HS-5 (cell line): ENCODE measurements at regions not wholly inside any gene's neighbourhood (a gene's known extent, or its start where the extent isn't known, plus 50 kb on each side); places are given as distances from the start of the nearest gene placed in this dataset.
A peak's percentile ranks its signal among the peaks of the same experiment; 100 is the strongest.
"Not testable (repeated sequence)": the region's sequence is repeated elsewhere in the genome, so short reads cannot be mapped to it uniquely, and the experiment has no call there.

Source experiments
- DNase-seq: peaks from one replicate; pipeline ENCODE4 v3.0.0-alpha.2; 2012; ENCODE audit warnings: low read depth

DNA sequence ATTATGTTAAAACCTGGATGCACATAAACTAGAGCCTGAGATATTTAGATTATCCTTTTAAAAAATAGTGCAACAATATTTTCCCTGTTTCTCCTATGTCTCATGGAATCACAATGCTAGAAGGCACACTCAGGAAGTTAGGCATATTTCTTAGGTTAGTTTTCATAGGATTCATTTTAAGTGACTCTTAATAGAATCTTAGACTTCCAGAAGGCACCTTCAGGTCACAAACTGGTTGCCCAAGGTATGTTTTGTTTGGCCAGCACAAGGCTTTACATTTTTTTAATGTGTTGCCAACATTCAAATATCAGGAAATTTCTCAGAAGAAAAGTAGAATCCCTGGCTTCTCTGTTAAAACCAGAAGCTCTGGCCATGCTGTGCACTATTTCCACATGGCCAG lies 129.3 kb downstream of the LNPK start:
- DNase-seq = peak; percentile 71

DNA sequence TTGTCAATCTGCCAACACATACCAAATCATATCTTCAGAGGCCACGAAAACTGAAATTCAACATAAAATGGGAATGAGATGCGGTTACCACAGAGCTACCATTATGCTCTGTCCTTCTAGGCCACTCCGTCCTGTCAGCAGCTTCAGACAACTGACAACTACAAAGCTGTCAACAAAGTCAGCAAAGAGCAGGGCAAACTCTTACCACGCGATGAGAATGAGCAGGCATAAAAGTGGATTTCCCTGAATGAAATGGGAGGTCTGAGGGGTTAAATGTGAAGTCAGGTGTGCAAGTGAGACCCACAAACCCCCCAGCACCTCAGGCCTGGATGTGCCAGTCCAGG lies 130.1 kb downstream of the LNPK start:
- no peak for DNase-seq

DNA sequence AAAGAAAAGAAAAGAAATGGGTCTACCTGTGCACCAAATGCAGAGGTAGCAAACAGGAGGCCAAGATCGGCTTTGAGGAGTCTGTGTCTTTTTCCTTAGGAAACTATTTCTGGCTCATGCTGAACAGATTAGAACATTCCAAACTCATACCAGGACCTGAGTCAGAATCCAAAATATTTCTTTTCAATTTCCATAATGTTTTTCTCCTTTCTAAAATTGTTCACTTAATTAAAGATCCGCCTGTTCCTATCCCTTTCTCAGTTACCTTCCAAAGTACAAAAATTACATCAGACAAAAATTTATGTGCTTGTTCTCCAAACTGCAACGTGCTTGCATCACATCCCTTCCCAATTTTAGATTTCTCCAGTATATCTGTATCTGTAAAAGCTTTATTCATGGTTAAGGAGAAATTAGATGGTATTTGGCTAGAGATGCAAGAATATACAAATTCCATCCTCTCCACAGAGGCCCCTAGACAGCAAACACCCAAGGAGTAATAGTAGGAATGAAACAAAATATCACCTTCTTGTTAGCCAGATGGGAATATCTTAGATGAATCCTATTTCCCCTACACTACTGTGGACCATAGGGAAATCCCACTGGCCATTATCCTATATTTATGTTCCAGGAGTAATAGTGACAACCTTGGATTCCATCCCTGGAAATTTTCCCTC lies 130.6 kb downstream of the LNPK start:
- no peak for DNase-seq

DNA sequence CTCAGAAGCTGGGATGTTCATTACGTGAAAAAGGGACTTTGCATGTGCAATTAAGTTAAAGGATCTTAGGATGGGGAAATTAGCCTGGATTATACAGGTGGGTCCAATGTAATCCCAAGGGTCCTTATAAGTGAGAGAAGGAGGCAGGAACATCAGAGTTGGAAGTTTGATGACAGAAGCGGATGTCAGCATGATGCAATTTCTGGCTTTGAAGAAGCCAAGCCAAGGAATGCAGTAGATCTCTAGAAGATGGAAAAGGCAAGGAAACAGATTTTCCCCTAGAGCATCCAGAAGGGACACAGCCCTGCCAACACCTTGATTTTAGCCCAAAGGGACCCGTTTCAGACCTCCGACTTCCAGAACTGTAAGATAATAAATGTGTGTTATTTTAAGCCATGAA lies 136.4 kb downstream of the LNPK start:
- DNase-seq = no peak

DNA sequence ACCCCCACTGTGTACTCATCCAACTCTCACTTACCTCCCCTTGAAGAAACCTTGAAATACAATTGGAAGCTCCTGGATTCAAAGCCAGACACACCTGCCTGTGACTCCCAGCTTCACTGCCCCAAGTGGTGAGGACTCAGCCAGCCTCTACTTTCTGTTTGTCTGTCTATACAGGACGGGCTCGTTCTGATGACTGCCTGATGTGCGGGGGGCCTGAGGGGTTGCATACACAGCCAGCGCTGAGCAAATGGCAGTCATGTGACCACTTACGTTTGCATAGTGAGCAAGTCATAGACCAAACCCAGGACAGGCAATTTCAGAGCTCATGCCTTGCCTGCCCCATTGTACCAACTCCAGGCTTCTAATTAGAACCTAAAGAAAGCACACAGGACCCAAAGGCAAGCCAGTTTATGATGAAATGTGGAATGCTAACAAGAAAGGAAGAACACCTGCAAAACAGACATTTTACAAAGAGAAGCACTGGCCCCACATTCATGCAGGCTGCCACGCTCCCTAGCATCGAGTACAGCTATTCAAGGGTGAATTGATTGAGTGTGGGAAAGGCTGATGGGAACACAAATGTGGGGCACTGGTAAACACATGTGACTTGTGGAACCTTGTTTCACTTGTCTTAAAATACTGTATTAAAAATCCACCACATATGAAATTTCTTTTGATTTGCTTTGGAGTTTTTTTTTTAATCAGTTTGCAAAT lies 137.8 kb downstream of the LNPK start:
- DNase-seq = no peak

DNA sequence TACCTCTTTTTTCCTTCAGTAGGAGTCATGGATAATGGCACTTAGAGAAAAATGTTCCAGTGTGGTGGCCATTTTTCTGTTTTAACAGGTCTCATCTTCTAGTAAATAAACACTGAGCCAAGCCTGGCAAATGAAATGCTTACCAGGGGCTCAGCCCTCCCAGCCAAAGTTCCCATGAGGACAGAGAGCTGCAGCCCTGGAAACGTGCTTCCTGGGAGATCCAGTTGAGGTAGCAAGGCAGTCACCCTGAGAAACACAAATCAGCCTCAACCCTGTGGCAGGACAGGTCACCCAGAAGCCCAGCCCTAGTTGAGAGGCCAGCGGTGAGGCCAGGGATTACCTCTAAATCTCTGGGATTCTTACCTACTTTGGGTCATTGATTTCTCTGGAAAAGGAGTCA lies 140.1 kb downstream of the LNPK start:
- DNase-seq = no peak

DNA sequence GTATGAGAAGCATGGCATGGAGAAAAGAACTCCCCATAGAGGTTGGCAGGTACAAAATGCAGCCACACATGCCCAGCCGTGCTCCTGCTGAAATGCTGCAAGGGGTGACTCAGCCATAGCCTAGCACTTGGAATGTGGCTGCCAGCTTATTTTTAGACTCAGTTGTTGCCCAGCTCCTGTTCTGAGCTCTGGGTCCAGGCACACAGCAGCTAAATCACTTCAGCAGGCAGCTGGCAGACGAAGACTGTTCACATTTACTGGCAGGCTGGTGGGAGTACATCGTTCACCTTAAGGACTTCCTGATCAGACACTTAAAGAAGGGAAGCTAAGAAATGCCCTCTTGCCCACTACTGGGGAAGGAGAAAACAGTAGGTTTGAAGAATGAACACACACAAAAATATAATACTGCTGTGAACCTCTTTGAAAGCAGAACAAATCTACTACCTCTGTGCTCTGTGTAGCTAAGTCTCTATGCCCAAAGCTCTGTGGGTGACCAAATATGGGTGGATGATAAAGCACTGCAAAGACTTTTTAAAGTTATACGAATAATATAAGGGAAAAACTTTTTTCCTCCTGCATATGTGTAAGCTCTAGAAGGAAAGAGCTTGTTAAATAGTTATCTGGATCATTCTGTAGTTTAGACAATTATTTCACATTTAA lies 146.1 kb downstream of the LNPK start:
- peak; percentile 25 for DNase-seq

DNA sequence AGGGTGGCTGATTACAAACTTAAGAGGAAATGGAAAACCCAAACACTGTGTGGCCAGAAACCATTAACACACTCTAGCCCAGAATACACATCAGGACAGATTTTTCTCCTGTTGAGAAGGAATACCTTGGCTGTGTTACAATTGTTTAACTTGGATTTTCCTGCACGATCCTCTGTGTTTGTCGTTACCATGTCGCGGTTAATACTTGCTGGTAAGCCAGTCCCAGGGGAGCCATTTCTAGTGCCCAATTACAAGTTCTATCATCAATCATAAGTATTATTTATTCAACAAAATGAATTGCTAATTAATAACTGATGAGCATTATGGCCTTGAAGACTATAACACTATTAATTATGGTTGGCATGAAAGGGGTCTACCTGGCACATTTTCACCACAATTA lies 146.8 kb downstream of the LNPK start:
- no peak for DNase-seq

DNA sequence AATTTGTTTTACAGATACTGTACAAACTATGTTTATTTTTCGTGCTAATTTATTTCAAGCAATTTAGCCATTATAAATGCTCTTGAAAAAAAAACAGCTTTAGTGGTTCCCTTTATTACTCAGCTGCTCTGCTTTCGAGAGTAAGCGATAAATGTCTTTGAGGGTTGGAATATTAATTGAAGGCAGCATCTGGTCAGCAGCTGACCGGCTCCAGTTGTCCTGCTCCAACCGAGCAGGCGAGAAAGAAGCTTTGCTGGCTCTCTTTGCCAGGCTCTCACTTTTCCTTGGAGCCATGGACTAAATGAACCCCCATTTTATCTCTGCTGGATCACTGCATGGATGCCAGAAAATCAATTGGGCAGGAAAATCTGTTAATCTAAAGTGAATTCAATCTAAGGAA lies 147.4 kb downstream of the LNPK start:
- no peak for DNase-seq

DNA sequence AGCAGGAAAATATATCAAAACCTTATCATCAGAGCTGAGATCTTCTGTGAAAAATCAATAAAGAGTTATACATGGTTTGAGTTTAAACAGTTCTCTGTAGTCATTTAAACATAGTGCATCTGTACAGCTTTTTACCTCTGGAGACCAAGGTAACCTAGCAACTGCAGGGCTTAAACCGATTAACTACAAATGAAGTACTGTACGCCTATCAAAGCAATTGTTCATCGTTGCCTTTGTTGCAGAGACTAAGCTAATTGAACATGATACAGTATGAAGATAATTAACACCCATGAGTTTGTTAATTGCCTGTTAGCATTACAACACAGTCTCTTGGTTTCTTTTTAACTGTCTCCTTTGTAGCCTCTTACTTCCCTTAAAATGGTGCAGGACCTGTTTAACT lies 147.9 kb downstream of the LNPK start:
- no peak for DNase-seq

DNA sequence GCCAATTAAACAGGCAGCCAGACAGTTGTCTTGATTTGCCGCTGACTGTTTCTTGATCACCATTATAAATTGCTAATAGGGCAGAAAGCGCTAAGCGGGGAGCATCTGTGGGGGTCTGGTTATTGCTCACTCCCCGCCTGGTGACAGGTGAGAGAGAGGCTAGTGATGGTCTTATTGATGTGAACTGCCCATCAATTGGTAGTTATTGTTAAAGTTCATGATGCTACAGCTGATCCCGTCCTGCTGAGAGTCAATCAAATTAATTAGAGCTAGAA lies 148.5 kb downstream of the LNPK start:
- no peak for DNase-seq

DNA sequence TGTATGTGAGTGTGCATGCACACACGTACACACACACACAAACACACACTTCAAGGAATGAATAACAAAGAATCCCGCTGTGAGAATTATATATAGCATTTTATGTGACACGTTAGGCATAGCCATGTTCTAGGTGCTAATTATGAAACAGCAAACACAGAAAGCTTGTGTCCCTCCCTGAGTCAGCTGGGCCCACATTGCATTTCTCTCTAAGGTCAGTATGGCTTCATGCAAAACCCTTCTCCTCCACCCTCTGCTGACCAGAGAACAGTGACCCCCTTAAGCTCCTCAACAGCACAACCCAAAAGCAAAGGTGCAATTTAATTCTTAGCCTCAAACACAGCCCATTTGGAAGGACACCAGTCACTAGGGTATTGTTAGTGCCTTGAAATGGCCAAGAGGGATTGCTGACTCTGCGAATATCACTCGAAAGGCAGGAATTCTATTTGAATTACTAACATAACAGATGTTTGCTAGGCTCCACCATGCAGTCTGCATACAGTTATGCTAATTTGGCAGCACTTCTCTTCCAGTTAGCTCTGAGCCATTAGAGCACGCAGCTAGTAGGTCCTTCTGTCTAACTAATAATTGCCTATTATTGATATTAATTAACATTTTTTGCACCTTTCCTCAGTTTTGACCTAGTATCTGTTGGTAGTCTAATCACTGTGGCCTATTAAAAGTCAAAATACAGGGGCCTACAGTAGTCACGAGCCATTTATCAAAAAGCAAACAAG lies 149.0 kb downstream of the LNPK start:
- DNase-seq = no peak

DNA sequence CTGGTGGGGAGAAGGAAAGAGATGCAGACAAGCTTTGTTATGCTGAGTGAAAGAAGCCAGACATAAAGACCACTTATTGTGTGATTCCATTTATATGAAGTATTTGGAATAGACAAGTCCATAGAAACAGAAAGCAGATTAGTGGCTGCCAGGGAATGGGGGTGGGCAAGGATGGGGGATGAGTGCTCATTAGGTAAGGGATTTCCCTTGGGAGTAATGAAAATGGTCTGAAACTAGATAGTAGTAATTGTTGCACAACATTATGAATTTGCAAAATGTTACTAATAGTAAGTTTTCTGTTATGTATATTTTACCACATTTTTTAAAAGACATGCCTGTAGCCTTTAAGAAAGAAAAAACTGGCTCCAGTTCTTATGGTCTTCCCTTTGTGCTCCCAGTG lies 154.9 kb downstream of the LNPK start:
- no peak for DNase-seq

DNA sequence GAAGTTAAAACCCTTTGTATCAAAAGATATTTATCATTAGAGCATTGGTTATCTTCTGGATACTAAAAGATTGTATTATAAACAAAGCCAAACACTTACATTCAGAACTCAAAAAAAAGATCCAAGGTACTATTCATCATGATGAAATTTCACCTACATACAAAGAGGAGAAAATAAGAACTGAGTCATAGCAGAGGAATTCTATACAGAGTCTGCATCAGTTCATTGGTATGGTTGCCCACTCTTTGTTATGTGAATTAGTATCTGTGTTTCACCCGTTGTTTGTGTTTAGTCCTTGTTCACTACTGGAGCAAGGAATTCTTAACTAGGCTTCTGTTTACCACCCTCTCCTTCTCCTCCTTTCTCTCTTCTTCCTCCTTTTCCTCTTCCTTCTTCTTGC lies 157.9 kb downstream of the LNPK start:
- peak; percentile 83 for DNase-seq

DNA sequence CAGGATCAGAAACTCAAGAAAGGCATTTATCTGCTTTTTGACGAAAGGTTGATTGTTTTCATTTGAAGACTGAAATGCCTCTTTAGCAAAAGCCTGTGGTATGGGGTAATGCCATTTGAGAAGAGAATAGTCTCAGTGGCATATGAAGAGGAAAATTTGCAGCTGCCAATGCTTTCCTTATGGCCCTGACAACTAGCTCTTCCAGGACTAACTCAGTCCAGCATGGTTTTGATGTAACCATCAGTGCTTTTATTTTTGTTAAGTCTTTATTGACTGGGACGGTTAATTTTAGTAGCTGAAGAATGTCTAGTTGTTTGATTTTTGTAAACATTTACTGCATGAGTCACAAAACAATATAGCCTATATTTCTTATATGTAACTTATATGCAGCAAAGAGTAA lies 158.4 kb downstream of the LNPK start:
- no peak for DNase-seq

DNA sequence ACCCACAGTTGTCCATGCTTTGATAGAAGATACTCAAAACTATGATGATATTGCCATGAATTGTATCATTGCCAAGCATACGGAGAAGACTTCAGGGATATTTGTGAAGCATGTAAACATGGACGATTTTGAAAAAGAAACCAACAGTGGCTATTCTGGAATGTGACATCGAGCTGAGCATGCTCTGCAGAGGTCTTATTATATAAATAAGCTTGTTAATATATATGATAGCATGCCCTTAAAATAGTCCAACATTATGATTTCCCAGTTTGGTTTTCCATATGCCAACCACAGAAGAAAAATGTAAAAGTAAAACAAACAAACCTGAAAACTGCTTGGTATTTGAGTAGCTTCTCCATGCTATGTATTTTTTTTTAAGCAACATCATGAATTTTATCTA lies 159.1 kb downstream of the LNPK start:
- DNase-seq = no peak

DNA sequence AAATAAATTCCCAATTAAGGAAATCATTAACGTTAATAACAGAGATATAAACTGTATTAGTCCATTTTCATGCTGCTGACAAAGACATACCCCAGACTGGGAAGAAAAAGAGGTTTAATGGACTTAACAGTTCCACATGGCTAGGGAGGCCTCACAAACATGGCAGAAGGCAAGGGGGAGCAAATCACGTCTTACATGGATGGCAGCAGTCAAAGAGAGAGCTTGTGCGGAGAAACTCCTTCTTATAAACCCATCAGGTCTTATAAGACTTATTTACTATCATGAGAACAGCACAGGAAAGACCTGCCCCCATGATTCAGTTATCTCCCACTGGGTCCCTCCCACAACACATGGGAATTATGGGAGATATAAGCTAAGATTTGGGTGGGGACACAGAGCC lies 161.3 kb downstream of the LNPK start:
- DNase-seq = not testable (repeated sequence)

DNA sequence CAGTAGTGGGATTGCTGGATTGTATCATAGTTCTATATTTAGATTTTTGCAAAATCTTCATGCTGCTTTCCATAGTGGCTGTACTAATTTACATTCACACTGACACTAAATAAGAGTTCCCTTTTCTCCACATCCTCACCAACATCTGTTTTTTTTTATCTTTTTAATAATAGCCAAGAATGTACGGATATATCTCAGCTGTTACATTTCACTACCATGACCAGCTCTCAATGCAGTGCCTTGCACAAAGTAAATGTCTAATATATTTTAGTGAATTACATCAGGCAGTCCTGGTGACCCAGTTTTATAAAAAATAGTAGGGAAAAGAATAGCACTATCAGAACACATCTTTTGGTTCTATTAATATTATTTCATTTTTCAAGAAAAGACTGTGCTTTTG lies 161.8 kb downstream of the LNPK start:
- no peak for DNase-seq

DNA sequence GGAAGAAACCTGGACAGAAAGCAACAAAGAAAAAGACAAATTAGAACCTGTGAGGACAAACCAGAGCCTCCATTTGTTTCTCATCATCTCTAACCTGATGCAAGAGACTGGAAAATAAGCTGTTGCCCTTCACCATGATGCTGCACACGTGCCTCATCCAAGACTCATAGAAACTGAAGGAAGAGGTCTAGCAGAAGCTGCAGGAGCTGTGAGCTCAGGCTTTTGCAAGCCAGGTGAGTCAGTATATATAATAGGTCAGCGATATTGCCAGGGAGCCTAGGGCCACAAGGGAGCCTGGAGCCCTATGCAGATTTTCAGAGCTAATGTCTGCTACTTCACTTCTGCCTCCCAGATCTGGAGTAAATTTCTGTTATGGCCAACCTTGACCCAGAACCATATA lies 163.1 kb downstream of the LNPK start:
- DNase-seq = no peak

DNA sequence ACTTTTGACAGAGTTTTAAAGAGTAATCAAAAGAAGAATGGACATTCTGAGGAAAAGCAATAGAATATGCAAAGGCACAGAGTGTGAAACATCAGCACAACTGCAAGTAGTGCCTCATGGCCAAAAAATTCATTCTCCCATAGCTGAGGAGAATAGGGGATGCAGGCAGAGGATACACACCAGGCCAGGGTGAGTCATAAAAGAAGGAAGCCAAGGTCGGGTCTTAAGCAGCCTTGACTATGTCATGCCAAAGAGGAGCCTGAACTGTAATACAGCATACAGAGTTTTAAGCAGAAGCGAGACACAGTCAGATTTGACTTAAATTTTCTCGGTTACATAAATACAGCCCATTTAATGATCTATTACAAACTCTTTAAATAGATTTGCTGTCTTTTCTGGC lies 165.0 kb downstream of the LNPK start:
- DNase-seq = peak; percentile 71

DNA sequence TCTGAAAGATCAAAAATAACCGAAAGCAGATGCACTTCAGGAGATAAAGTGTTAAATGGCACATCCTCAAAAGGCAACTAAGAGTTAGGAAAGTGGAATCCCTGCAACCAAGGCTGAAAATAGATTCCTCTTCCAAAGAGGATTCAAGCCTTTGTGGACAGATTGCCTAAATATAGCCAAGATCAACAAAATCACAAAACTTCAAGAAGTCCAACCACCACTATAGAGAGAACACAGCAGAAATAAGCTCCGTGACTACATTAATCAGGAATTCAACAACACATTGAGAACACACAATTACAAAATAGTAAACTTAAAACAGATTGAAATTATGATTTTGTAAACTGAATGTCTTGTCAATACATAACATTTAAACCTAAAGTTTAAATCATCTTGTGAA lies 165.7 kb downstream of the LNPK start:
- no peak for DNase-seq

DNA sequence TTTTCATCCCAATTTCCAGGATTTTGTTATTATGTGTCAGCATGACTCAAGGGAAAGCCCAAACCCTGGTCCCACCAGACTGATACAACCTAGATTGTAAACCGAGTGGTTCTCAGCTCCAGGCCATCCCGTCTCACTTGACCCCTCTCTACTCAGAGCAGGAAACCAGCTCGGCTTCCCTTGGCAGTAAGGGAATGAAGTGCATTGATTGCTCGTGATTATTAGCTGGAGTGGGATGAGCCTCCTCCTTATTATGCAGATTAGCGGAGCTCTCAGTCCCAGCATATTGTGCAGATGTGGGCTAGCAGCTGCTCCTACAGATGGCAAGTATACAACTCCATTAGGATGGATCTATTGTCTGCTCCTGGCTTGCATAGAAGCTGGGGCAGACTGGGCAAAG lies 167.6 kb downstream of the LNPK start:
- no peak for DNase-seq

DNA sequence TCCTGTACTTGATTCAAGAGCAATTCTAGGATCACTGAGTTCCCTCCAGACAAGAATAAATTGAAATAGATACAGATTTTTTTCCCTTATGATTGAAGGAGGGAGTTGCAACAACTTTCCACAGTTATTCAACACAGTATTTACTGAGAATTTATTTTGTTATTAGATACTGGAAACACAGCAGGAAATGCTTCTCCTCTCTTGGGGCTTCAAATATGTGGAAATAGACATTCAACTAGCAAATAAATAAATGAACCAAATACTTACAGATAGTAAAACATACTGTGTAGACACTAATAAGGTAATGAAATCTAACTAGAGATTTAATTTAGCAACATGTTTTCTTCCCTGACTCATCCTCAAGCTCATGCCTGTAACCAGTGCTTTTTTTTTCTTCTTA lies 169.2 kb downstream of the LNPK start:
- no peak for DNase-seq
